ENCODE measurements at regions not wholly inside any gene's neighbourhood (a gene's known extent, or its start where the extent isn't known, plus 50 kb on each side); places are given as distances from the start of the nearest gene placed in this dataset.
"Not testable (repeated sequence)": the region's sequence is repeated elsewhere in the genome, so short reads cannot be mapped to it uniquely, and the experiment has no call there.

GRCh38 chrX:7515681-7516413 lies 327.1 kb upstream of the VCX start:
- no peak for DNase-seq

GRCh38 chrX:7514871-7515599 lies 327.9 kb upstream of the VCX start:
- no peak for DNase-seq

GRCh38 chrX:7512845-7513244 lies 330.1 kb upstream of the VCX start:
- no peak for DNase-seq

- DNase-seq: peak in 1 of 3 experiments; percentile 42
Measured at GRCh38 chrX:7503251-7503650, 339.7 kb upstream of the VCX start.

DNA sequence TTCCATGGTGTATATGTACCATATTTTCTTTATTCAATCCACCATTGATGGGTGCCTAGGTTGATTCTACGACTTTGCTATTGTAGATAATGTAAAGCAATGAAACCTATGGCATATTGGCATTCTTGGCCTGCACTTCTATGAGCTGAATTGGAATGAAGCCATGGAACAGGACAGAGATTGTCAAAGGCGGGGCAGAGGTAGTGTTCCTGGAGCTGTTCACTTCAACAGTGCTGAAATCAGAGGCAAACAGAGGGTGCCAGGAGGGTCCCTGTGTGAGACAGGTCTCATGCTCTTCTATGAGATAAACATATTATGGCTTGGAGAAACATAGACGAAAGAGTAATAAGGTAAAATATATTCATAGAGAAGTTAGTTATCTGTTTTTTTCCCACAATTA lies 342.6 kb upstream of the VCX start:
- DNase-seq: no peak

DNA sequence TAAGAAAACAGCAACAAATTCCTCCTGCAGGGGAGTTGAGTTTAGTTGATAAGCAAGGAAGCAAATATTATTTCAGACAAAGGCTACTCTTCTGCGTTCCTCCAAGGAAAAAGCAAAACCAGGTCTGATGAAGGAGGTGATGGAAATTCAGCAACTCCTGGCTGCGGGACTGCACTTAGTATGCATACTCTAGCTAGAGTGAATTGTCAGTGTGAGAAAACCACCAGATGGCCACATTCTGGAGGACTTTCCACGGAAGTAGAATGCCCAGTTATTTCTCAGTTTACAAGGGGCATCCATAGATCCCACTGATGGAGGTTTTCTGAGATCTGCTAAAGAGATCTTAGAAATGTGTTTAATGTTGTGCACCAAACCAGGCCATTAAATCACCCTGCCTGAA lies 338.6 kb upstream of the PUDP start:
- DNase-seq: no peak

- no peak for DNase-seq
Measured at GRCh38 chrX:7485061-7485460, 337.1 kb upstream of the PUDP start.

GRCh38 chrX:7480721-7481120 lies 332.8 kb upstream of the PUDP start:
- no peak for DNase-seq

DNA sequence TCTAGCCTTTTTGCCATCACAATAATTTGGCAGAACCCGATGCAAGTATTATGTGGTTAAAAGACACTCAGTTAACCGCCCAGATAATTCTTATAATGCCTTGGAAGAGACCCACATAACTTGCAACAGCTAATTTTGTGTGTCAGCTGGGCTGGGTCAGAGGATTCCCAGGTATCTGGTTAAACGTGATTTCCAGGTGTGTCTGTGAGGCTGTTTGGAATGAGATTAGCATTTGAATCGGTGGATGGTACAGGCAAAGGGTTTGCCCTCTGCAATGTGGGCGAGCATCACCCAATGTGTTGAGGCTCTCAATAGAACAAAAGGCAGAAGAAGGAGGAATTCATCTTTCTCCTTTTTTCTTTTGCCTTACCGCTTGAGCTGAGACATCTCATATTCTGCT lies 314.2 kb upstream of the PUDP start:
- DNase-seq: no peak

DNA sequence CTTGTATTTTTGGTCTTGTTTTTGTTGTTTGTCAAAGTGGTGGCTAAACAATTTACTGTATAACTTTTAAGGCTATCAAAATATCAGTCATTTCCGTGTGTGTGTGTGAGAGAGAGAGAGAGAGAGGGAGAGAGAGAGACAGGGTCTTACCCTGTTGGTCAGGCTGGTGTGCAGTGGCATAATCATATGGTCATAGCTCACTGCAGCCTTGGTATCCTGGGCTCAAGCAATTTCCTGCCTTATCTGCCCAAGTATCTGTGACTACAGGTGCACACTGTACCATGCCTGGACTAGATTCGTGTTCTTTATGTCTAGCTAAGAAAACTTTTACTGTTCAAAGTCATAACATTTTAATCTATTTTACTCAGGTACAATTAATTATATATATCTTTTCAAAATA lies 313.1 kb upstream of the PUDP start:
- DNase-seq: not testable (repeated sequence)

- no peak for DNase-seq
Measured at GRCh38 chrX:7447801-7448499, 300.0 kb upstream of the PUDP start.

DNA sequence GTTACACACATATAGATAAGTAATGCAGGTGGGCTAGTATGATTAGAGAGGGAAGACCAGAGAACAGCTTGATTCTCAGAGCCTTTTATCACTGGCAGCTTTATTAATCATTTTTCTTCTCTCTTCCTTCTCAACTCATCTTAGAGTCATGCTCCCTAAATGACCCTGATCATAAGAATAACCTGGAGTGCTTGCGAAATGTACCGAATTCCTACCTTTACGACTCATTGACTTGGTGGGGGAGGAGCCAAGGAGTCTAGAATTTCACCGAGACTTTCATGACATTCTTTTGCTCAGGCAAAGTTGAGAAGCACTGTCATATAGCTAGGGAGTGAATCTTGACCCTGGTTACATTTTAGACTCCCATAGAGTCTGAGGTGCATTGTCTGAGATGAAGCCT lies 298.9 kb upstream of the PUDP start:
- no peak for DNase-seq

- DNase-seq: no peak
Measured at GRCh38 chrX:7444967-7445366, 297.0 kb upstream of the PUDP start.

DNA sequence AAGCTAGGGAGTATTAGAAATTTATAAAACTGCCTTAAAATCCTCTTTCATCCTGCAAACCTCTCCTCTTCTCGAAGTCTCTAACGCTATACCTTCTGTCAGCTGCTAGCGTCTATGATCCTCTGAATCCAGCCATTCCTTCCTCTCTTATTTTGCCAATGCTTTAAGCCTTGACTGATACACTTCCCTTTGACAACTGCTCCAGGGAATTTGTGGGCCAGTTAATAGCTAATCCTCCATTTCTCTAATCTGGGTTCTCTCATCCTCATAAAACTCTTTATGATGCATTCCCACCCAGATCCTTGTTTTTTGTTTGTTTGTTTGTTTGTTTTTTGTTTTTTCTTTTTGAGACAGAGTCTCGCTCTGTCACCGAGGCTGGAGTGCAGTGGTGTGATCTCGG lies 293.6 kb upstream of the PUDP start:
- DNase-seq: no peak

DNA sequence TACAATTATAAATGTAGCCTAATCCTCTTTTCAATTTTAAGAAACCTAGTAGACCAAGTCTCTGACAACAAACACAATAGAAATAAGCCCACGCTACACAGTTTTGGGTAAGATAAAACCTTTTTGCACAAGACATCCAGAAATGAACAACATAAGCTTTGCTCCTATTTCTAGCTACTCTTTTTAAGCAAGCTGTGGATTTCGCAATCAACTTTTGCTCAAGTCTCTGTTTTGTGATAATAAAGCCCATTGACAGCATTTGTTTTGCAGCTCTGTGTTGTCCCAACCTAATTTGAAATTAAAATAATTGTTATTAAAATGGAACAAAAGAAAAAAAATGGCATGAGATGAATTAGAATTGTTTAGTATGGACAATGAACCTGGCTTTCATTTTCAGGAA lies 287.9 kb upstream of the PUDP start:
- no peak for DNase-seq

GRCh38 chrX:7432901-7433300 lies 284.9 kb upstream of the PUDP start:
- no peak for DNase-seq

DNA sequence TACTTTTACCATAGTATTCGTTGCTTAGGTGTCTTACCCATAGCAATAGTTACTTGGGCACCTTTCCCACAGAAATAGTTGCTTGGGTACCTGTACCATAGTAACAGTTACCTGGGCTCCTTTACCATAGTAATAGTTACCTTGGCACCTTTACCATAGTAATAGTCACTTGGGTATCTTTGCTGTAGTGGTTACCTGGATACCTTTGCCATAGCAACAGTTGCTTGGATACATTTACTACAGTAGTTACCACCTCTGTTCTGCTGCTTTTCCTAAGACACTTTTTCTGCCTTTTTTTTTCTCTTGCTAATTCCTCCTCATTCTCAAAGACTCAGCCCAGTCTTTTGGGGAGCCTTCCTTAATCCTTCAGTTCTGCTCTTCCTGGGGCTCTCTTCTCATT lies 272.8 kb upstream of the PUDP start:
- peak in 1 of 3 experiments; percentile 56 for DNase-seq

GRCh38 chrX:7414753-7415152 lies 266.8 kb upstream of the PUDP start:
- DNase-seq: no peak

GRCh38 chrX:7412840-7413239 lies 264.9 kb upstream of the PUDP start:
- DNase-seq: no peak

GRCh38 chrX:7409866-7410265 lies 261.9 kb upstream of the PUDP start:
- no peak for DNase-seq

- DNase-seq: no peak
Measured at GRCh38 chrX:7399373-7399772, 251.4 kb upstream of the PUDP start.

- no peak for DNase-seq
Measured at GRCh38 chrX:7390441-7390840, 242.5 kb upstream of the PUDP start.

DNA sequence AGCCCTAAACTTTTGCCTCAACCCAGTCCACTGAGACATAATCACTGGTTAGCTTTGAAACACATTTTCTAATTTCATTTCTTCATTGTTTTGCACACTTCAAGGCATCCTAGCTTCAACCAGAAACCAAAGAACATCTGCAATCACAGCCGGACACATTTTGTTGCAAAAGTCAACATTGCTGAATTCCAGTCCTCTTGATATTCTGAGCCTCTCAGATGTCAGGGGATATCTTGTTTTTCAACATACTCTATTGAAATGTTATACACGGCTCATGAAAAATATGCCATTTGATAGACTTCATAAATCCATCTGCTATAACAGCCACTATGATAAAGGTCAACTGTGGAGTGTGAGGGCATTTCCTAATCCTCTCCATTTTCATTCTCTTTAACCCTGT lies 241.6 kb upstream of the PUDP start:
- DNase-seq: no peak

DNA sequence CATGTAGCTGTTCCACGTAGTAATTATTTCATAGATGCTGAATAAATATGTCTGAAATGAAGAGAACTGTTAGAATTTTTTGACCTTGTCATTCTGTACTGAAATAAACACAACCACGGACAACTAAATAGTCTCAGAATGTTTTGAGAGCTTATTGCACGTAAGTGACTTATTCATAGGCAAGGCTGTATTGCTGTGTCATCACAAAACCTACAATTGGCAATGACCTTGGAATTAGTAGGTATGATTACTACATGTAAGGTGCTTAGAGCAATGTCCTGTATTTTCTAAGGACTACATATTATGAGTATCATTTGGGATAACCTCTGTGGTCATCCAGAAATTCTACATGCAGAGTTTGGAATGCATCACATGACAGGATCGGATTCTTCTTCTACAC lies 237.2 kb upstream of the PUDP start:
- no peak for DNase-seq
